Retinal pigment epithelial cell (primary cell): ENCODE measurements at regions not wholly inside any gene's neighbourhood (a gene's known extent, or its start where the extent isn't known, plus 50 kb on each side); places are given as distances from the start of the nearest gene placed in this dataset.

ENCODE experiments used
- DNase-seq: peaks from one replicate; pipeline ENCODE4 v3.0.0-alpha.2; 2010; ENCODE audit warnings: low read depth
- H3K4me3 ChIP-seq: 2 replicates; pipeline ENCODE4 v1.5.1; 2011; ENCODE audit warnings: mild to moderate bottlenecking, low read length, control low read depth, moderate library complexity
- TF ChIP-seq, protein P1 (sequence below): conservative IDR thresholded peaks from 2 replicates; pipeline ENCODE4 v1.5.1; 2011; ENCODE audit warnings: low read depth, low read length, control low read depth, inconsistent platforms

DNA sequence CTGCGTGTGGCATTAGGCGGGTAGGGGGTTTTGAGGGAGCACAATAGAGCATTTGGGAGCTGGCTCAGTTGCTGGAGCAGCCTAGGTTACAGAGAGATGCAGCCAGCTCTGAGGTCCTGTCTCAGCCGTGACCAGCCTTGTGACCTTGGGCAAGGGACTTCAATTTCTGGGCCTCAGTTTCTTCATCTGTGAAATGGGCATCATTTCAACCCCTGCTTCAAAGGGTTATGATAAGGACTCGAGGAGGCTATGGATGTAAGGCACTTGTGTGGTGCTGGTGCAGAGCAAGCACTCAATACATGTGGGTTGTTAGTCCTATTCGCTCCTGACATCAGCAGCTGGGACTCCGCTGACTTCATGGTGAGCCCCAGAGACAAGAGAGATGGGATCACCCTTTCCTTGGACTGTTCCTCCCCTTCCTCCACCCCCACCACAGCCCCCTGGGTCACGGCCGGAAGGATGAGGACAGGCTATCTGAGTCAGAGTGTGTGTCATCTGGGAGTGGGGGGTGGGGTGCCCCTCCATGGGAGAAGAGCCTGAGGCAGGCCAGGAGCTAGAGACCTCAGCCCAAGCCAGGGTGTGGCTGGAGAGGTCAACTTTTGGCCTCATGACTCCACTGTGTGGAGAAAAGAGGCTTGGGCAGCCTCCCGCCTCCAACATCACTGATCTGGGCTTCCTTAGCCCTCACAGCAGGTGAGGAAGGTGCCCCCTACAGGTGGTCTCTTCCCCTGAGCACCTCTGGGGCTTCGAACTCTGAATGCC lies 71.4 kb upstream of the ZBTB40 start:
- no peak overlapping the region for H3K4me3 ChIP-seq
- no peak for DNase-seq
- TF ChIP-seq, protein P1, sequence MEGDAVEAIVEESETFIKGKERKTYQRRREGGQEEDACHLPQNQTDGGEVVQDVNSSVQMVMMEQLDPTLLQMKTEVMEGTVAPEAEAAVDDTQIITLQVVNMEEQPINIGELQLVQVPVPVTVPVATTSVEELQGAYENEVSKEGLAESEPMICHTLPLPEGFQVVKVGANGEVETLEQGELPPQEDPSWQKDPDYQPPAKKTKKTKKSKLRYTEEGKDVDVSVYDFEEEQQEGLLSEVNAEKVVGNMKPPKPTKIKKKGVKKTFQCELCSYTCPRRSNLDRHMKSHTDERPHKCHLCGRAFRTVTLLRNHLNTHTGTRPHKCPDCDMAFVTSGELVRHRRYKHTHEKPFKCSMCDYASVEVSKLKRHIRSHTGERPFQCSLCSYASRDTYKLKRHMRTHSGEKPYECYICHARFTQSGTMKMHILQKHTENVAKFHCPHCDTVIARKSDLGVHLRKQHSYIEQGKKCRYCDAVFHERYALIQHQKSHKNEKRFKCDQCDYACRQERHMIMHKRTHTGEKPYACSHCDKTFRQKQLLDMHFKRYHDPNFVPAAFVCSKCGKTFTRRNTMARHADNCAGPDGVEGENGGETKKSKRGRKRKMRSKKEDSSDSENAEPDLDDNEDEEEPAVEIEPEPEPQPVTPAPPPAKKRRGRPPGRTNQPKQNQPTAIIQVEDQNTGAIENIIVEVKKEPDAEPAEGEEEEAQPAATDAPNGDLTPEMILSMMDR = peak; percentile 16

DNA sequence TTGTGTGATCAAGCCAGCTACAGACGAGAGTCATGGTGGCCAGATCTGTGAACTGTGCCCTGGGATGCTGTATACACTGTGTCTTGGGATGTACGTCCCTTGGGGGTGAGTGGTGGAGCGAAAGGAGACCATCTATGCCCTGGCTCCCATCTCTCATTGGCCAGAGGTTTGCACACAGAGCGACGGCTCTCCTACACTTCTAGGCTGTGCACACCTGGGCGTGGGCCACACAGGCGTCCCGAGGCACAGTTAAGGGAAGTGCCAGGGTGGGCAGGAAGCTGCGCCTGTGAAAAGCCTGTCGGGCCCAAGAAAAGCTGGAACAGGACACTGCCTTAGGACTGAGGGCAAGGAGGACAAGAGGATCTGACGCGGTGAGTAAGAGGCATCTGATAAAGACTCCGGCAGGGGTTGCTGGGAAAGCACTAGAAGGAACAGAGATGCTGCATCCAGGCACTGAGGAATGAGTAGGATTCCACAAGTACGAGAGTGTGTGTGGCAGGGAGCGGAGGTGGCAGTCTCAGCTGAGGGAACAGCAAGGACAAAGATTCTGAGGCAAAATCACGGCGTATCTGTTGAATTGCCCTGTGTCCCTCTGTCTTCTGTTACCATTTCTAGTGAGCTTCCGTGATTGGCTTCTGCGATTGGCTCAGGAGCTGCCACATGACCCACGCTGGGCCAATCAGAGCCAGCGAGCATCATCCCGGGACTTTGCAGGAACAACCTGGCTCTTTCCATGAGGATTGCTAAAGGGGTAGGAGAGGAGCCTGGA lies 67.9 kb upstream of the ZBTB40 start:
- DNase-seq = no peak
- TF ChIP-seq, protein P1 = no peak
- H3K4me3 ChIP-seq = no peak overlapping the region

DNA sequence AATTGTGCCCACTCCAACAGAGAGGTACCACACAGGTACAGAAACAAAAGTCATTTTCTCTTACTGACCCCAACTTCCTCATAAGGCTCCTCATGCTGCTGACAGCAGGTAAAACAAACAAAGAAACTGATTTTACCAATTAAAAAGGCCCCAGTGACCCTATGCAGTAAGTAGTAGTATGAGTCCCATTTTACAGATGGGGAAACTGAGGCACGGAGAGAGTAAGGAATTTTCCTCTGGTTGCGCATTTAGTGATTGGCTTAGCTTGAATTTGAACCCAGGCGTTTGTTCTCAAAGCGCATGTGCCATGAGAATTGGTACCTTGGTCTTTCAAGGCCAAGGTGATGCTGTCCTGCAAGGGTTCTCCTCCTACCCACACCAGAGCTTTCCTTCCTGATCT lies 66.1 kb upstream of the ZBTB40 start:
- DNase-seq = no peak

DNA sequence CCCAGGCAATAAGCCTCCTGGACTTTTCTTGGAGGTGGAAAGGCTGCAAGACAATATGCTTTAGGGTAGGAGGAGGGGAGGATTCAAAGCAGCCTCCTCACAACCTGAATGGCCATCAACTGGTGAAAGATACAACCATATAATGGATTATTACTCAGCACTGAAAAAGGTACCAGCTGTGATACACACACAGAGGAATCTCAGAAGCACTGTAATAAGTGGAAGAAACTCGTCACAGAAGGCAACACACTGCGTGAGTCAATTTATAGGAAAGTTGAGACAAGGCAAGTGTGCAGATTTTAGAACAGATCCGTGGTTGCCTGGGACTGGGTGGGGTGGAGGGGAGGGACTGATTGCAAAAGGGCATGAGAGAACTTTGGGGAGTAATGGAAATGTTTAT lies 64.9 kb upstream of the ZBTB40 start:
- H3K4me3 ChIP-seq = no peak overlapping the region
- DNase-seq = no peak
- TF ChIP-seq, protein P1 = no peak

More for the DNA sequence above, 66.1 kb upstream of the ZBTB40 start:
- TF ChIP-seq, protein P1 = no peak
- H3K4me3 ChIP-seq = no peak overlapping the region

DNA sequence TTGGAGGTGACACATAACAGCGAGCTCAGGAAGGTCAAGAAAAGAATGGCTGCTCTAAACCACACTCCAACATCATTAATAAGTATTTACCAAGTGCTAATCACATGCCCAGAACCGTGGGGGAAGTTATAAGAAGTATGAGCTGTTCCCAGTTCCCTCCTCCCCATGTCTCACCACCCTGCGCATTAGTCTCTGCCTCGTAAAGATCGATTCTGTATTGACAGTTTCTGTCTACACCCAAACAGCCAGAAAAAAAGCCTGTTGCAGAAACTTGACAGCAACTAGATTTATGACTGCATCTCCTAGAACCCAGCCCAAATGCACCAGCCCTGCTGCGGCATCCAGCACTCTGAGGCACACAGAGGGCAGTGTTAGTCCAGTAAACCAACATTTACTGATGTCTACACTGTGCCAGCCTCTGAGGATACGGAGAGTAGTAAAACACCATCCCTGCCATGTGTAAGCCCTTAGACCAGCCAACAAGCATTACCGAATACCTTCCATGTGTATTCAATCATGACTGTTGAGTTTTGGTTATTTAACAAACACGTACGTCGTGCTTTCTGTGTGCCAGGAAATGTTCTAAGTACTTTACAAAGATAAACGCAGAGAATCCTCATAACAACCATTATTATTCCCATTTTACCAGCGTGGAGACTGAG lies 63.6 kb upstream of the ZBTB40 start:
- no peak overlapping the region for H3K4me3 ChIP-seq
- DNase-seq = peak; percentile 18
- TF ChIP-seq, protein P1 = no peak

DNA sequence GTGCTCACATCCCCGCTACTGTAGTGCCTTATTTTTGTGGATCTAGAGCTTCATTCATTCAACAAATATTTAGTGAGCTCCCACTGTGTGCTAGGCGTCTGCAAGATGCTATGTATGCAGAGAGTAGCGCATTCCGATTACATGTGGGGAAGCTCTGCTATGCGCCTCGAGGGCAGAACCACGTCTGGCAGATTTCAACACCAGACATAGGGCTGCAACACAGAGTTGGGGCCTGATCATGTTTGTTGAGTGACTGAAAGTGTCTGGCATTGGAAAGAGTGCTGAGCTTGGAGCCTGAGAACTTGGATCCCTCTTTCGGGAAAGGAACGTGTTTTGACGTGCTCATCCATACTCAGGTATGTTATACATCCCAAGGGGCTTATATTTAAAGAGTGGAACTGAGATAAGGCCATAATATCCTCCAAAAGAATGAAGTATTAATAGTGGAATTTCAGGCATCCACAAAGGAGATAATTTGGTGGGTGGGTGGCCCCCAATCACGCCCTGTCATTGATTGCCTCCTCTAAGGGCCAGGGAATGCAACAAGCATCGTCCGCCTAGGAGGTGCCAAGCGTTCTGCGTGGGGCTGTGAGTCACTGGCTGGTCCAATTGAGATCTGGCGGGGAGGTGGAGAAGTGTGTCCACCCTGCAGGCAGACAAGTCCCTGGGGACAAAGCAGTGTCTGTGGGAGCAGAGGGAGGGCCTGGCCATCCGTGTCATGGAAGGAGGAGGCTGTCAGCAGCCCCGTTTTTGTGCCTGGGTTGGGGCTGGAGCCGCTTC lies 62.8 kb upstream of the ZBTB40 start:
- DNase-seq = no peak
- TF ChIP-seq, protein P1 = no peak
- no peak overlapping the region for H3K4me3 ChIP-seq
